ENCODE measurements at regions not wholly inside any gene's neighbourhood (a gene's known extent, or its start where the extent isn't known, plus 50 kb on each side); places are given as distances from the start of the nearest gene placed in this dataset.

DNA sequence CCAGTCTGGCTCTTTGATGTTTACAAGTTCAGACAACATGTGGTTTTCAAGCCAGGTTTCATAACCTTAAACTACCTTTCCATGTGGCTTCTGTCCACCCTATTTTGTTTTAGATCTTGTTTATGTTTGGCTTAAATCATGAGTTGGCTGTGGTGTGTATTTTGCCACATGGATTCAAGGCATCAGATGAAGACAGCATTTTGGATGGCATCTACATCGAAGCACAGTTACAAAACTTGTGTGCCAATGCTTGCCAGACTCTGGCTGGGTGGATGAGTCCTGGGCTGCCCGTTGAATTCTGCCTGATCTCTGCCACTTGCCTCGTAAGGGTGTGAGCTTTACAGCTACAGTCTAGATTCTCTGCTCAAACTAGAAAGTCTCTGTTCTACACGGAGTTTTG is 335.3 kb downstream of the MYCN start:
- TF ChIP-seq, protein P1, sequence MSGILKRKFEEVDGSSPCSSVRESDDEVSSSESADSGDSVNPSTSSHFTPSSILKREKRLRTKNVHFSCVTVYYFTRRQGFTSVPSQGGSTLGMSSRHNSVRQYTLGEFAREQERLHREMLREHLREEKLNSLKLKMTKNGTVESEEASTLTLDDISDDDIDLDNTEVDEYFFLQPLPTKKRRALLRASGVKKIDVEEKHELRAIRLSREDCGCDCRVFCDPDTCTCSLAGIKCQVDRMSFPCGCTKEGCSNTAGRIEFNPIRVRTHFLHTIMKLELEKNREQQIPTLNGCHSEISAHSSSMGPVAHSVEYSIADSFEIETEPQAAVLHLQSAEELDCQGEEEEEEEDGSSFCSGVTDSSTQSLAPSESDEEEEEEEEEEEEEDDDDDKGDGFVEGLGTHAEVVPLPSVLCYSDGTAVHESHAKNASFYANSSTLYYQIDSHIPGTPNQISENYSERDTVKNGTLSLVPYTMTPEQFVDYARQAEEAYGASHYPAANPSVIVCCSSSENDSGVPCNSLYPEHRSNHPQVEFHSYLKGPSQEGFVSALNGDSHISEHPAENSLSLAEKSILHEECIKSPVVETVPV (CRISPR knock-in tag; IDR thresholded peaks at IDR 0.05) = no peak
- TF ChIP-seq, protein P2, sequence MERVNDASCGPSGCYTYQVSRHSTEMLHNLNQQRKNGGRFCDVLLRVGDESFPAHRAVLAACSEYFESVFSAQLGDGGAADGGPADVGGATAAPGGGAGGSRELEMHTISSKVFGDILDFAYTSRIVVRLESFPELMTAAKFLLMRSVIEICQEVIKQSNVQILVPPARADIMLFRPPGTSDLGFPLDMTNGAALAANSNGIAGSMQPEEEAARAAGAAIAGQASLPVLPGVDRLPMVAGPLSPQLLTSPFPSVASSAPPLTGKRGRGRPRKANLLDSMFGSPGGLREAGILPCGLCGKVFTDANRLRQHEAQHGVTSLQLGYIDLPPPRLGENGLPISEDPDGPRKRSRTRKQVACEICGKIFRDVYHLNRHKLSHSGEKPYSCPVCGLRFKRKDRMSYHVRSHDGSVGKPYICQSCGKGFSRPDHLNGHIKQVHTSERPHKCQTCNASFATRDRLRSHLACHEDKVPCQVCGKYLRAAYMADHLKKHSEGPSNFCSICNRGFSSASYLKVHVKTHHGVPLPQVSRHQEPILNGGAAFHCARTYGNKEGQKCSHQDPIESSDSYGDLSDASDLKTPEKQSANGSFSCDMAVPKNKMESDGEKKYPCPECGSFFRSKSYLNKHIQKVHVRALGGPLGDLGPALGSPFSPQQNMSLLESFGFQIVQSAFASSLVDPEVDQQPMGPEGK (CRISPR knock-in tag; IDR thresholded peaks at IDR 0.05; ENCODE audit: borderline replicate concordance) = no peak
- TF ChIP-seq ZC3H10 (CRISPR knock-in tag; IDR thresholded peaks at IDR 0.05) (no peak), TOX (CRISPR knock-in tag; IDR thresholded peaks at IDR 0.05; ENCODE audit: borderline replicate concordance) (no peak), ARNTL (CRISPR knock-in tag; IDR thresholded peaks at IDR 0.05; ENCODE audit: borderline replicate concordance, low read depth) (no peak)
- TF ChIP-seq, protein P3, sequence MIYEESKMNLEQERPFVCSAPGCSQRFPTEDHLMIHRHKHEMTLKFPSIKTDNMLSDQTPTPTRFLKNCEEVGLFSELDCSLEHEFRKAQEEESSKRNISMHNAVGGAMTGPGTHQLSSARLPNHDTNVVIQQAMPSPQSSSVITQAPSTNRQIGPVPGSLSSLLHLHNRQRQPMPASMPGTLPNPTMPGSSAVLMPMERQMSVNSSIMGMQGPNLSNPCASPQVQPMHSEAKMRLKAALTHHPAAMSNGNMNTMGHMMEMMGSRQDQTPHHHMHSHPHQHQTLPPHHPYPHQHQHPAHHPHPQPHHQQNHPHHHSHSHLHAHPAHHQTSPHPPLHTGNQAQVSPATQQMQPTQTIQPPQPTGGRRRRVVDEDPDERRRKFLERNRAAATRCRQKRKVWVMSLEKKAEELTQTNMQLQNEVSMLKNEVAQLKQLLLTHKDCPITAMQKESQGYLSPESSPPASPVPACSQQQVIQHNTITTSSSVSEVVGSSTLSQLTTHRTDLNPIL (CRISPR knock-in tag; IDR thresholded peaks at IDR 0.05; ENCODE audit: low read depth) = no peak
